ENCODE measurements at regions not wholly inside any gene's neighbourhood (a gene's known extent, or its start where the extent isn't known, plus 50 kb on each side); places are given as distances from the start of the nearest gene placed in this dataset.

GRCh38 chr1:58966103-58966916, 182.5 kb upstream of the JUN start:
- no peaks in the 10 kb centered on the region for H3K9me3 ChIP-seq (replicated peaks; ENCODE audit: control insufficient read depth, insufficient read depth, low read depth, low read length)
- ChIA-PET POLR2A (interaction anchor here (0.6 kb wide), 1 partner anchor 46 kb away, joined by 3 read pairs; no protein-coding TSS in a partner anchor), CTCF (ENCODE audit: low intra/inter-chr PET ratio) (no interaction called here)
- ATAC-seq, result no peak
- FAIRE-seq, result no peak
- H3K4me1 ChIP-seq (replicated peaks in 1 of 2; ENCODE audit: control insufficient read depth in 2 of 2, insufficient read depth in 2 of 2, low read length in 2 of 2), result peaks cover 3 to 27% of the 10 kb centered on the region in 2 experiments; a peak in 4 of 5 replicates
- no peak overlapping the region for H2AFZ ChIP-seq (ENCODE audit: low read depth, low read length)
- 30% methylated on average over 6 of the region's 6 CpGs for WGBS (ENCODE audit: insufficient coverage, low coverage, missing lambda C conversion rate)
- H3K79me2 ChIP-seq (ENCODE audit: control insufficient read depth, insufficient read depth, low read length), result no peaks in the 10 kb centered on the region
- H3K4me3 ChIP-seq, result no peak overlapping the region
- no peak overlapping the region for H3K4me2 ChIP-seq (ENCODE audit: insufficient read depth, low read length)
- H3K27ac ChIP-seq (ENCODE audit: extremely low read depth, low read depth, low read length), result no peak overlapping the region
- no peak overlapping the region; a peak in 1 of 4 replicates for H3K9ac ChIP-seq (ENCODE audit: insufficient read depth in 1 of 2, low read depth in 2 of 2, low read length in 2 of 2)
- H3K9me1 ChIP-seq (ENCODE audit: control insufficient read depth, insufficient read depth, low read length), result no peaks in the 10 kb centered on the region
- BruUV-seq (replicated peaks), result no TSS peak
- H3K36me3 ChIP-seq (ENCODE audit: control insufficient read depth, insufficient read depth, low read length), result no peaks in the 10 kb centered on the region
- no peak for DNase-seq (ENCODE audit: extremely low read depth in 1 of 4, low spot score in 3 of 4)
- H3K27me3 ChIP-seq (ENCODE audit: control insufficient read depth in 2 of 2, insufficient read depth in 2 of 2, low read length in 2 of 2), result no peaks in the 10 kb centered on the region
- in situ Hi-C loops (cut with MboI) (no loop called here), intact Hi-C loops (cut with micrococcal nuclease) (loop anchor here (5.0 kb wide), 1 partner anchor 84 kb away; no protein-coding TSS in a partner anchor)
- no peaks in the 10 kb centered on the region for H4K20me1 ChIP-seq (replicated peaks; ENCODE audit: control insufficient read depth, insufficient read depth, low read length)
- TF ChIP-seq MTA1 (IDR thresholded peaks at IDR 0.05; ENCODE audit: borderline replicate concordance) (no peak), ARID1B (IDR thresholded peaks at IDR 0.05) (0 out of 2 replicates have a peak, but pooled peaks have one; percentile 18), ZNF696 (CRISPR knock-in tag; conservative IDR thresholded peaks at IDR 0.05) (no peak), NR2C1 (IDR thresholded peaks at IDR 0.05) (no peak), NR2C1 (tag; IDR thresholded peaks at IDR 0.05) (no peak), C11orf30 (IDR thresholded peaks at IDR 0.05; ENCODE audit: low read depth) (no peak), PML (IDR thresholded peaks at IDR 0.05; ENCODE audit: low read length) (no peak), TCF3 (CRISPR knock-in tag; IDR thresholded peaks at IDR 0.05) (0 out of 2 replicates have a peak, but pooled peaks have one; percentile 14), SP2 (IDR thresholded peaks at IDR 0.05; ENCODE audit: extremely low read depth, low read depth, low read length, poor library complexity, severe bottlenecking) (no peak), ILF3 (IDR thresholded peaks at IDR 0.05; ENCODE audit: borderline replicate concordance) (no peak), MXI1 (IDR thresholded peaks at IDR 0.05; ENCODE audit: low read depth, low read length) (no peak), ERF (CRISPR knock-in tag; IDR thresholded peaks at IDR 0.05) (no peak), ZNF3 (CRISPR knock-in tag; IDR thresholded peaks at IDR 0.05) (no peak), CCAR2 (IDR thresholded peaks at IDR 0.05; ENCODE audit: low read depth, low read length) (no peak), CEBPG (CRISPR knock-in tag; IDR thresholded peaks at IDR 0.05) (peak; percentile 38; the same call in 1 of the 2 replicates), CEBPG (tag; conservative IDR thresholded peaks at IDR 0.05 in 1 of 2, IDR thresholded peaks at IDR 0.05 in 1 of 2) (peak; percentile 42 to 64; a peak in 3 of 4 replicates), CBX3 (IDR thresholded peaks at IDR 0.05; ENCODE audit: borderline replicate concordance in 1 of 2, low read length in 2 of 2) (no peak), HSF4 (CRISPR knock-in tag; IDR thresholded peaks at IDR 0.05; ENCODE audit: borderline replicate concordance) (no peak), ZNF780A (CRISPR knock-in tag; IDR thresholded peaks at IDR 0.05) (no peak), EP300 (IDR thresholded peaks at IDR 0.05; ENCODE audit: low read length) (0 out of 2 replicates have a peak, but pooled peaks have one; percentile 21), ZKSCAN1 (IDR thresholded peaks at IDR 0.05; ENCODE audit: low read depth, low read length) (no peak), USF2 (CRISPR knock-in tag; IDR thresholded peaks at IDR 0.05) (no peak), TEAD1 (CRISPR knock-in tag; IDR thresholded peaks at IDR 0.05) (no peak)
- TF ChIP-seq, protein P1, sequence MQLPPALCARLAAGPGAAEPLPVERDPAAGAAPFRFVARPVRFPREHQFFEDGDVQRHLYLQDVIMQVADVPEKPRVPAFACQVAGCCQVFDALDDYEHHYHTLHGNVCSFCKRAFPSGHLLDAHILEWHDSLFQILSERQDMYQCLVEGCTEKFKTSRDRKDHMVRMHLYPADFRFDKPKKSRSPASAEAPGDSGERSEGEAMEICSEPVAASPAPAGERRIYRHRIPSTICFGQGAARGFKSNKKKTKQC (CRISPR knock-in tag; IDR thresholded peaks at IDR 0.05), result no peak
